ENCODE measurements at regions not wholly inside any gene's neighbourhood (a gene's known extent, or its start where the extent isn't known, plus 50 kb on each side); places are given as distances from the start of the nearest gene placed in this dataset.

- no peaks in the 10 kb centered on the region for H3K9me3 ChIP-seq (ENCODE audit: insufficient read depth, low read length)
- peaks cover 3% of the 10 kb centered on the region; the same call in 1 of the 2 replicates for H3K27me3 ChIP-seq (ENCODE audit: low read length)
- no peak overlapping the region for H3K9ac ChIP-seq (ENCODE audit: low read length)
- no peaks in the 10 kb centered on the region for H3K36me3 ChIP-seq (ENCODE audit: low read length)
- H3K27ac ChIP-seq (ENCODE audit: low read depth, low read length) = no peak overlapping the region
- H3F3A ChIP-seq (ENCODE audit: insufficient read depth) = no peaks in the 10 kb centered on the region
- no peak for TF ChIP-seq CTCF (IDR thresholded peaks at IDR 0.05; ENCODE audit: insufficient read depth, low read length, poor library complexity, severe bottlenecking)
- no peak for TF ChIP-seq EZH2phosphoT487 (conservative IDR thresholded peaks at IDR 0.05; ENCODE audit: low read length)
- H3K79me2 ChIP-seq (ENCODE audit: insufficient read depth, low read length) = no peaks in the 10 kb centered on the region
- H3K9me2 ChIP-seq (replicated peaks; ENCODE audit: insufficient read depth, low read length) = no peaks in the 10 kb centered on the region
- no peaks in the 10 kb centered on the region for H4K20me1 ChIP-seq (ENCODE audit: low read depth, low read length)
- H2AFZ ChIP-seq (ENCODE audit: low read depth, low read length, severe bottlenecking) = peak overlapping the region; percentile 5
- H3K4me2 ChIP-seq (ENCODE audit: low read depth, low read length, poor library complexity, severe bottlenecking) = no peak overlapping the region
- H3K4me3 ChIP-seq (ENCODE audit: insufficient read depth, low read length, poor library complexity, severe bottlenecking) = no peak overlapping the region
Measured at GRCh38 chr2:38464971-38465788, 88.1 kb upstream of the ATL2 start.

GRCh38 chr2:38463752-38464151 is 86.7 kb upstream of the ATL2 start:
- Histone ChIP-seq H3K9ac (ENCODE audit: low read length) (no peak overlapping the region), H3K27me3 (ENCODE audit: low read length) (no peaks in the 10 kb centered on the region), H3K36me3 (ENCODE audit: low read length) (no peaks in the 10 kb centered on the region), H4K20me1 (ENCODE audit: low read depth, low read length) (no peaks in the 10 kb centered on the region), H3K9me2 (replicated peaks; ENCODE audit: insufficient read depth, low read length) (no peaks in the 10 kb centered on the region), H3F3A (ENCODE audit: insufficient read depth) (no peaks in the 10 kb centered on the region), H3K27ac (ENCODE audit: low read depth, low read length) (no peak overlapping the region), H3K4me3 (ENCODE audit: insufficient read depth, low read length, poor library complexity, severe bottlenecking) (no peak overlapping the region), H2AFZ (ENCODE audit: low read depth, low read length, severe bottlenecking) (no peak overlapping the region), H3K4me2 (ENCODE audit: low read depth, low read length, poor library complexity, severe bottlenecking) (no peak overlapping the region), H3K79me2 (ENCODE audit: insufficient read depth, low read length) (no peaks in the 10 kb centered on the region), H3K9me3 (ENCODE audit: insufficient read depth, low read length) (no peaks in the 10 kb centered on the region)
- TF ChIP-seq EZH2phosphoT487 (conservative IDR thresholded peaks at IDR 0.05; ENCODE audit: low read length) = no peak
- no peak for TF ChIP-seq CTCF (IDR thresholded peaks at IDR 0.05; ENCODE audit: insufficient read depth, low read length, poor library complexity, severe bottlenecking)

- H3K9me3 ChIP-seq (ENCODE audit: insufficient read depth, low read length) = no peaks in the 10 kb centered on the region
- no peak overlapping the region for H2AFZ ChIP-seq (ENCODE audit: low read depth, low read length, severe bottlenecking)
- H3K27me3 ChIP-seq (ENCODE audit: low read length) = no peaks in the 10 kb centered on the region
- TF ChIP-seq EZH2phosphoT487 (conservative IDR thresholded peaks at IDR 0.05; ENCODE audit: low read length) (no peak), CTCF (IDR thresholded peaks at IDR 0.05; ENCODE audit: insufficient read depth, low read length, poor library complexity, severe bottlenecking) (no peak)
- no peak overlapping the region for H3K27ac ChIP-seq (ENCODE audit: low read depth, low read length)
- H3K79me2 ChIP-seq (ENCODE audit: insufficient read depth, low read length) = no peaks in the 10 kb centered on the region
- no peaks in the 10 kb centered on the region for H4K20me1 ChIP-seq (ENCODE audit: low read depth, low read length)
- H3F3A ChIP-seq (ENCODE audit: insufficient read depth) = no peaks in the 10 kb centered on the region
- no peak overlapping the region for H3K9ac ChIP-seq (ENCODE audit: low read length)
- no peak overlapping the region for H3K4me3 ChIP-seq (ENCODE audit: insufficient read depth, low read length, poor library complexity, severe bottlenecking)
- H3K9me2 ChIP-seq (replicated peaks; ENCODE audit: insufficient read depth, low read length) = no peaks in the 10 kb centered on the region
- no peaks in the 10 kb centered on the region for H3K36me3 ChIP-seq (ENCODE audit: low read length)
- H3K4me2 ChIP-seq (ENCODE audit: low read depth, low read length, poor library complexity, severe bottlenecking) = no peak overlapping the region
Measured at GRCh38 chr2:38462121-38462661, 85.1 kb upstream of the ATL2 start.

Measured in SU-DHL-6 (cell line).